PFSK-1 (cell line): ENCODE measurements at regions not wholly inside any gene's neighbourhood (a gene's known extent, or its start where the extent isn't known, plus 50 kb on each side); places are given as distances from the start of the nearest gene placed in this dataset.

Source experiments
- POLR2AphosphoS5 ChIP-seq: IDR thresholded peaks from 2 replicates; pipeline ENCODE4 v1.6.1; 2012; ENCODE audit warnings: low read depth, mild to moderate bottlenecking, control low read depth, low read length, moderate library complexity
- TAF1 ChIP-seq: IDR thresholded peaks from 2 replicates; pipeline ENCODE4 v1.6.1; 2012; ENCODE audit warnings: low read length, control low read depth, borderline replicate concordance; ENCODE audit not compliant: insufficient read depth

DNA sequence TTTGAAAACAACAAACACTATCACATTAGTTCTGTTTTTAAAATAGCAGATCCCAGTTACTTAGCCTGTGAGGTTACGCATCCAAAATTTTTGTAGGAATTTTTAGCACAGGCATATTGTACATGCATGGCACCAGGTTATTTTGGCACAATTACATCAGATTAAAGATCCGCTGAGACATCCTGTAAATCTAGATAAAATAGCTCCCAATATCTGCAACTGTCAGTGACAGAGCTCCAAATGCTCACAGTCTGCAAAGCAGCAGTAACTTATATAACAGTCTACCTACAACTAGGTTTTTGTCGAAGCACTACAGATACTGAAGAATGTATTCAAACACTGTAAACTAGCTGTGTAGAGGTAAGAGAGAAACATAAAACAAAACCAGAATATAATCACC, 200.7 kb upstream of the KCNH7 start:
- TF ChIP-seq POLR2AphosphoS5, result no peak
- no peak for TF ChIP-seq TAF1
